HG03378 (cell line): ENCODE measurements at regions not wholly inside any gene's neighbourhood (a gene's known extent, or its start where the extent isn't known, plus 50 kb on each side); places are given as distances from the start of the nearest gene placed in this dataset.
"Not testable (repeated sequence)": the region's sequence is repeated elsewhere in the genome, so short reads cannot be mapped to it uniquely, and the experiment has no call there.

Experiments used
- ATAC-seq: cut with Tn5 transposase; IDR thresholded peaks from one replicate; pipeline ENCODE4 v1.9.1; 2021; ENCODE audit warnings: mild to moderate bottlenecking, moderate library complexity; ENCODE audit not compliant: unreplicated experiment

- ATAC-seq: no peak
Measured at GRCh38 chr18:10329101-10329500, 125.3 kb upstream of the APCDD1 start.

GRCh38 chr18:10330428-10330827 is 124.0 kb upstream of the APCDD1 start:
- ATAC-seq: no peak

GRCh38 chr18:10332452-10332851 is 122.0 kb upstream of the APCDD1 start:
- no peak for ATAC-seq

- no peak for ATAC-seq
Measured at GRCh38 chr18:10336749-10337350, 117.6 kb upstream of the APCDD1 start.

DNA sequence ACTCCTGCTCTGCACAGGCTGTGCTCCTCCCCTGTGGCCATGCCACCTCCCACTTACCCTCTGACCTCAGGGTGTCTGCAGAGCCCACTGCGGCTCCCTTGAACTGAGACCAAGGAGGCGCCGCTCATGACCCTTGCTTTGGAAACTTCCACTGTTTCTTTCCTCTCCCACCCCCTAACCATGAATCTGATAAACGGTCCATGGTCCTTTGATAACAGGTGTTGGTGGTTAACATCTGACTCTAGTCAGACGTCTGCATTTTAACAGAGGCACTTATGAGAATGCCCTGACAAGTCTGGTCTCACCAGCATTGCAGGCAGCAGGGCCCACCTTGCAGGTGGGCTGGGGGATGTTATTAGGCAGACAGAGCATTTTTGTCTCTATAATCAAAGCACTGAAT is 113.6 kb upstream of the APCDD1 start:
- ATAC-seq: no peak

- ATAC-seq: no peak
Measured at GRCh38 chr18:10343778-10344177, 110.7 kb upstream of the APCDD1 start.

DNA sequence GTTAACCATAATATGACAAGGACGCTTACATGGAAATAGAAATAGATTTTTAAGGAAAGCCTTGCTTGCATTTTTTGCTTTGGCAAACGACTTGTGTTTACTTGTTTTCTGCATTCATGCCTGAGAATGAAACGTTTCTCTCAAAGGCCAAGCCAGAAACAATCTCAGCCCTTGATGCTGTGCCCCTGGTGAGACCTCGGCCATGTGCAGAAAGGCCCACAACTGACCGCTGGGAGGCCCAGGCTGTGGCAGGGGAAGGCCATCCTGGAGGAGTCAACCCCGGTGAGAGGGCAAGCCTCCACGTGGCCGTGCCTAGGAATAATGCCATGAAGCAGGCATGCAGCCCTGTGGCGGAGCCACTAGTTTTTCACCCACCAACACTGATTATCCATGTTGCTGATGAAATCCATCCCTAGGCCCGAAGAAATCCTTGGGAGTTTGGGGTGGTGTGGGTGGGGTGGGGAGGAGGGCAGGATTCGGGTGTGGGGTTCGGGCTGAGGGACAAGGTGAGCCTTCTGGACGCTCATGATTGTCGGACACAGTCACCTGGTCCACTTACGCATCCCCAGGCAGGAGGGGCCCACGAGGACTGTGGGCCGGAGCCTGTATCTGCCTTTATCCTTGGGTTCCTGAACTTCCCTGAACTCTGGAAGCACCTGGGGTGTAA is 107.6 kb upstream of the APCDD1 start:
- ATAC-seq: no peak

- no peak for ATAC-seq
Measured at GRCh38 chr18:10349561-10349960, 104.9 kb upstream of the APCDD1 start.

GRCh38 chr18:10350661-10351060 is 103.8 kb upstream of the APCDD1 start:
- no peak for ATAC-seq

GRCh38 chr18:10351219-10351818 is 103.1 kb upstream of the APCDD1 start:
- no peak for ATAC-seq

DNA sequence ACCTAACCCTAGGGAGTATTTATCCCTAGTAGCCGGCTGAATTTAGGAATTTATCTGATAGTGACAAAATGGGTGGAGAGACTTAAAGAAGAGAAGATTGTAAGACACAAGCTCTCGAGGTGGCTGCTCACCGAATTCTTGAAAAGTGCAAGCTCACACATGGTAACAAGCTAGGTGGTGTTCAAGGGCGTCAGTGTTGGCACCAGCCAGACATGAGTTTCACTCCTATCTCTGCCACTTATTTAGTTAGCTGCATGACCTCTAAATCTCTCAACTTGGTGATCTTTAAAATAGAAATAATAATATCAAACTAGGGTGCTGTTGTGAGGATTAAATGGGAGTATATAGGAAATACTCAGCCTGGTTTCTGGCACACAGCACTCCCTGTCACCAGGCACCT is 102.6 kb upstream of the APCDD1 start:
- no peak for ATAC-seq

DNA sequence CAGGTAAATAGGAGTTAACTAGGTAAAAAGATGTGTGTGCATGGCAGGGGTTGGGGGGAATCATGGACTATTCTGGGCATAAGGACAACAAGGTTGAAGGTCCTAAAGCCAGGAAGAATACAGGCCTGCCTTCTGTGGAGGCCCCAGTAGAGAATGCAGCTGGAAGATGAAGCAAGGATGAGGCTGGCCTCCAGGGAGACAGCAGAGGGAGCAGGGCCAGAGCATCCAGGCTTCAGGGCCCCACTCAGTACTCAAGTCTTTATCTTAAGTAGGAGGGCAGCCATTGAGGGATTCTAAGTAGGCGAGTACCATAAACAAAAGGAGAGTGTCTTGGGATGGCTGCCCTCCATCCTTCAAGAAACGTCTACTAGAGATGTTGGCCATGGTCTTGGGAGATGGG is 101.8 kb upstream of the APCDD1 start:
- no peak for ATAC-seq

GRCh38 chr18:10353791-10354190 is 100.6 kb upstream of the APCDD1 start:
- no peak for ATAC-seq

- no peak for ATAC-seq
Measured at GRCh38 chr18:10354241-10354811, 100.1 kb upstream of the APCDD1 start.

GRCh38 chr18:10354890-10355289 is 99.5 kb upstream of the APCDD1 start:
- ATAC-seq: no peak

- ATAC-seq: not testable (repeated sequence)
Measured at GRCh38 chr18:10356999-10357398, 97.4 kb upstream of the APCDD1 start.

DNA sequence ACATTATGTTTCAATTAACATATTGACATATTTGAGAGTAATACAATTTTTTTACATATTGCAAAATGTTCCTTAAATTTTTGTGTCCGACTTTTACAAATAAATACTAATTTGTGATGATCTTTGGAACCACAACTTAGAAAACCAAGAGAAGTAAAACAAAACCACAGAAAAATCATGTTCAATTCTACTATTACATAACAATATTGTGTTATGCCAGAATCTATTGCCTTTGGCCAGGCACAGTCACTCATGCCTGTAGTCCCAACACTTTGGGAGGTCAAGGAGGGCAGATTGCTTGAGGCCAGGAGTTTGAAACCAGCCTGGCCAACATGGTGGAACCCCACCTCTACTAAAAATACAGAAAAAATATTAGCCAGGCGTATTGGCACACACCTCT is 92.8 kb upstream of the APCDD1 start:
- no peak for ATAC-seq

- ATAC-seq: no peak
Measured at GRCh38 chr18:10365021-10365500, 89.4 kb upstream of the APCDD1 start.

DNA sequence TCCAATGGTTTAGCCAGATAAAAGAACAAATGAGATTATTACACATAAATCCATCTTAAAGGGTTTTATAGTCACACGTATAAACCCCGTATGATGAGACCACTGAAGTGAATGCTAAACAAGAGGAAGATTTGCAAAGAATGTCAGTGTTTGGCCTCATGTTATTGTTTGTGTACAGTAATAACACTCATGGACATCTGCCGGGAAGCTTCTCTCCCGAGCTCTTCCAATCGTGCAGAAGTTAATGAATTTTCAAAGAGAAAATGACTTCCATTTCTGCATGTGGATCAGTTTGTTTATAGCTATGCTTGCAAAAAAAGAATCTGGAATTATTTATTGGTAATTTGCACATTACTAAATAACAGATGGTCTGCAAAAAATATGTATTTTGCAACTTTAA is 88.5 kb upstream of the APCDD1 start:
- ATAC-seq: no peak

DNA sequence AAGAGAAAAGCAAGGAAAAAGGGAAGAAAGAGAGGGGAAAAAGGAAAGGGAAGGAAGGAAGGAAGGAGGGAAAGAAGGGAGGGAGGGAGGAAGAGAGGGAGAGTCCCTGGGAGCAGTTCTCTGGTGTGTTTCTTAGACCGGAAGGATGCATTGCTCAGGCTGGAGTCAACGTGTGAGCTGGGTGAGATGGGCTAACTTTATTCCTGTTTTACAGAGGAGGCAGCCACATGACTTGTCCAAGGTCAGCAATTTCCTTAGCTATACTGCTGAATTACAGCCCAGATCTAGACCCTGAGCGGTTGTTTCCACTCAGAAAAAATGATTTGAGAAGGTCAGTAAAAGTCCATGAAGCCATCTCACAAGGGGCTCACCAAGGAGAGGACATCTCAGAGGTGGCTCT is 86.6 kb upstream of the APCDD1 start:
- ATAC-seq: no peak

DNA sequence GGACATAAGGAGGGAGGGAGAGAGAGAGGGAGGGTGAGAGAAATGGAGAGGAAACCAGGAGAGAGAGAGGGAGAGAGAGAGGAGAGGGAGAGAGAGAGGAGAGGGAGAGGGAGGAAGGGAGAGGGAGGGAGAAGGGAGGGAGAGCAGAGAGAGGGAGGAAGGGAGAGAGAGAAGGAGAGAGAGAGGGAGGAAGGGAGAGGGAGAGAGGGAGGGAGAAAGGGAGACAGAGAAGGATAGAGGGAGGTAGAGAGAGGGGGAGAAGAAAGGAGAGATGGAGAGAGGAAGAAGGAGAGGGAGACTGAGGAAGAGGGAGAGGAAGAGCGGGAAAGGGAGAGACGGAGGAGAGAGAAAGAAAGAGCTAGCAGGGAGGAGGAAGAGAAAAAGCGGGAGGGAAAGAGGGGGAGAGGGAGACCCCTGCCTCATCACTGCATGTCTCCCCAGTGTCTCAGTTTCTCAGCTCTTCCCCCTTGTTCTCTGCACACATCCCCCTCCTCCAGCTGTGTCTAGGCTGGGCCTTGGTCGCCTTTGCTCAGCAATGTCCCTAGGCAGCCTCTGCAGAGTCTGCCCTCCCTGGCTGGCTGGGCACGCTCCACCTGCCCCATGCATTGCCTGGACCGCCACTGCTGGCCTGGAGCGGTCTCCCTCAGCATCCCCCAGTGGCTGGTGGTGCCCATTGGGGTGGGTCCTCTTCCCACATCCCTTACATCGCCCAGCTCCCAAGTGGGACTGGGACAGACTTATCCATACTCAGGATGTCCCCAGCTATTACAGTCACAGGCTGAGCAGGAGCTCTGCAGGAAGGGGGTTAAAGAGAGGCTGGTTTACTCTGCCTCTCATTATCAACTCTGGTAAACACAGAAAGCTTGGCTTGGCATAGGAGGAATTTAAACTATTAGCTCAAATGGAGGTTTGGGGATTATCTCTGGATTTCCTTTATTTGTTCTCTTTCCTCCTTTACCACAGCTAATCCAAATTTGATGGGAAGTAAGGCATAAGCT is 85.7 kb upstream of the APCDD1 start:
- ATAC-seq: no peak
